Liver (tissue), 7 donors: ENCODE measurements at regions not wholly inside any gene's neighbourhood (a gene's known extent, or its start where the extent isn't known, plus 50 kb on each side); places are given as distances from the start of the nearest gene placed in this dataset.
"Not testable (repeated sequence)": the region's sequence is repeated elsewhere in the genome, so short reads cannot be mapped to it uniquely, and the experiment has no call there.

Source experiments
- DNase-seq: peaks from one replicate; pipeline ENCODE4 v3.0.0-alpha.2; 2017; ENCODE audit warnings: low spot score
- H3K27ac ChIP-seq, 2 donors: one replicate each; pipeline ENCODE4 v1.7.0; 2013; ENCODE audit warnings: inconsistent platforms in 2 of 2, low read length in 2 of 2, control low read depth in 1 of 2, low read depth in 1 of 2, mild to moderate bottlenecking in 1 of 2
- H3K27me3 ChIP-seq, 4 donors: one replicate each; pipeline versions ENCODE4 v1.6.1 to v1.7.0; 2013; ENCODE audit warnings: low read length in 3 of 4, inconsistent platforms in 1 of 4, mild to moderate bottlenecking in 1 of 4, moderate library complexity in 1 of 4; ENCODE audit not compliant: control insufficient read depth in 4 of 4, insufficient read depth in 4 of 4
- H3K36me3 ChIP-seq, 4 donors: one replicate each; pipeline versions ENCODE4 v1.6.1 to v1.7.0; 2013; ENCODE audit warnings: low read length in 3 of 4, mild to moderate bottlenecking in 3 of 4, low read depth in 1 of 4, moderate library complexity in 1 of 4; ENCODE audit not compliant: control insufficient read depth in 4 of 4, insufficient read depth in 3 of 4
- H3K4me1 ChIP-seq, 4 donors: one replicate each; pipeline versions ENCODE4 v1.6.1 to v1.7.0; 2013; ENCODE audit warnings: low read length in 3 of 4, mild to moderate bottlenecking in 3 of 4, moderate library complexity in 1 of 4; ENCODE audit not compliant: control insufficient read depth in 4 of 4, insufficient read depth in 4 of 4
- H3K4me3 ChIP-seq, 3 donors: one replicate each; pipeline versions ENCODE4 v1.6.1 to v1.7.0; 2013; ENCODE audit warnings: low read length in 3 of 3, control low read depth in 1 of 3, low read depth in 1 of 3, mild to moderate bottlenecking in 1 of 3
- H3K9ac ChIP-seq, 2 donors: one replicate each; pipeline ENCODE4 v1.7.0; 2013; ENCODE audit warnings: low read length in 2 of 2, mild to moderate bottlenecking in 2 of 2, moderate library complexity in 2 of 2, control low read depth in 1 of 2, low read depth in 1 of 2
- H3K9me3 ChIP-seq, 4 donors: one replicate each; pipeline versions ENCODE4 v1.6.1 to v1.7.0; 2013; ENCODE audit warnings: low read length in 3 of 4; ENCODE audit not compliant: control insufficient read depth in 4 of 4
- FOXA1 ChIP-seq: IDR thresholded peaks from 2 replicates; pipeline ENCODE4 v1.6.1; 2016; ENCODE audit warnings: antibody characterized with exemption
- HNF4A ChIP-seq, 2 donors: conservative IDR thresholded peaks; 2 replicates each; pipeline ENCODE4 v1.6.1; 2016; ENCODE audit warnings: antibody characterized with exemption in 2 of 2, mild to moderate bottlenecking in 2 of 2
- HNF4G ChIP-seq: IDR thresholded peaks from 2 replicates; pipeline ENCODE4 v1.6.1; 2016; ENCODE audit warnings: antibody characterized with exemption
- NR2F2 ChIP-seq: IDR thresholded peaks from 2 replicates; pipeline ENCODE4 v1.6.1; 2016; ENCODE audit warnings: antibody characterized with exemption
- RAD21 ChIP-seq, 2 donors: IDR thresholded peaks; 2 replicates each; pipeline ENCODE4 v1.6.1; 2016; ENCODE audit warnings: antibody characterized with exemption in 2 of 2, mild to moderate bottlenecking in 2 of 2
- RXRA ChIP-seq, 2 donors: IDR thresholded peaks; 2 replicates each; pipeline ENCODE4 v1.6.1; 2017 to 2018; ENCODE audit warnings: antibody characterized with exemption in 2 of 2, mild to moderate bottlenecking in 1 of 2
- YY1 ChIP-seq: IDR thresholded peaks from 2 replicates; pipeline ENCODE4 v1.6.1; 2016; ENCODE audit warnings: antibody characterized with exemption, mild to moderate bottlenecking
- WGBS: extraction: QIAGEN DNeasy Blood & Tissue Kit; methylation state at CpG from one replicate; pipeline ENCODE4 v1.1.7; 2013; 5-methylcytosine and 5-hydroxymethylcytosine counted together
- TF ChIP-seq, protein P1 (sequence below): IDR thresholded peaks from 2 replicates; pipeline ENCODE4 v1.6.1; 2016; ENCODE audit warnings: antibody characterized with exemption
- TF ChIP-seq, protein P2 (sequence below): IDR thresholded peaks from 2 replicates; pipeline ENCODE4 v1.6.1; 2016; ENCODE audit warnings: antibody characterized with exemption
- donor health status: healthy.
- donor health status: healthy.
- donor health status: healthy.
- donor health status: healthy.

DNA sequence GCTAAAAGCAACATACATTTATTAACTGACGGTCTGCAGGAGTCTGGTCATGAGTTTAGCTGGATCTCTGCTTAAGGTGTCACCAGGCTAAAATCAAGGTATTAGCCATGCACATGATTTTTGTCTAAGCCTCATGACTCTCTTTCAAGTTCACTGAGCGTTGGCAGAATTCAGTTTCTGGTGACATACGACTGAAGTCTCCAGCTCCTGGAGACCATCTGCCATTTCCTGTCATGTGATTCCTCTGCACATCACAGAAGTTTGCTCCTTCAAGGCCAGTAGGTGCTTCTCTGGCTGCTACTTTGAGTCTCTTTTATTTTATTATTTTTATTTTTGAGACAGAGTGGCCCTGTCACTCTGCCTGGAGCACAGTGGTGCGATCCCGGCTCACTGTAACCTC, 148.4 kb upstream of the EYA4 start (continued):
- TF ChIP-seq, protein P1, sequence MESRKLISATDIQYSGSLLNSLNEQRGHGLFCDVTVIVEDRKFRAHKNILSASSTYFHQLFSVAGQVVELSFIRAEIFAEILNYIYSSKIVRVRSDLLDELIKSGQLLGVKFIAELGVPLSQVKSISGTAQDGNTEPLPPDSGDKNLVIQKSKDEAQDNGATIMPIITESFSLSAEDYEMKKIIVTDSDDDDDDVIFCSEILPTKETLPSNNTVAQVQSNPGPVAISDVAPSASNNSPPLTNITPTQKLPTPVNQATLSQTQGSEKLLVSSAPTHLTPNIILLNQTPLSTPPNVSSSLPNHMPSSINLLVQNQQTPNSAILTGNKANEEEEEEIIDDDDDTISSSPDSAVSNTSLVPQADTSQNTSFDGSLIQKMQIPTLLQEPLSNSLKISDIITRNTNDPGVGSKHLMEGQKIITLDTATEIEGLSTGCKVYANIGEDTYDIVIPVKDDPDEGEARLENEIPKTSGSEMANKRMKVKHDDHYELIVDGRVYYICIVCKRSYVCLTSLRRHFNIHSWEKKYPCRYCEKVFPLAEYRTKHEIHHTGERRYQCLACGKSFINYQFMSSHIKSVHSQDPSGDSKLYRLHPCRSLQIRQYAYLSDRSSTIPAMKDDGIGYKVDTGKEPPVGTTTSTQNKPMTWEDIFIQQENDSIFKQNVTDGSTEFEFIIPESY: no peak
- TF ChIP-seq RXRA (IDR thresholded peaks at IDR 0.05): no peak

DNA sequence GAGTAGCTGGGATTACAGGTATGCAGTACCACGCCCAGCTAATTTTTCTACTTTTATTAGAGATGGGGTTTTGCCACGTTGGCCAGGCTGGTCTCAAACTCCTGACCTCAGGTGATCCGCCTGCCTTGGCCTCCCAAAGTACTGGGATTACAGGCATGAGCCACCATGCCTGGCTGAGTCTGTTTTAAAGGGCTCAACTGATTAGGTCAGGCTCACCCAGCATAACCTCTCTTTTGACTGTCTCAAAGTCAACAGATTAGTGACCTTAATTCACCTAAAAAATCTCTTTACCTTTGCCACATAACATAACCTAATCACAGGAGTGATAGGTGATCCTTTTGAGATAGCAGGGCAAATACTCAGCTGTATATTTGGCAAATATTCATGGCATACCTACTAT, 147.9 kb upstream of the EYA4 start:
- H3K9me3 ChIP-seq, H3K36me3 ChIP-seq, H3K4me3 ChIP-seq, H3K27me3 ChIP-seq, H3K27ac ChIP-seq, H3K4me1 ChIP-seq, H3K9ac ChIP-seq, DNase-seq: not testable (repeated sequence)
- 75% methylated on average over 3 of the region's 3 CpGs for WGBS

DNA sequence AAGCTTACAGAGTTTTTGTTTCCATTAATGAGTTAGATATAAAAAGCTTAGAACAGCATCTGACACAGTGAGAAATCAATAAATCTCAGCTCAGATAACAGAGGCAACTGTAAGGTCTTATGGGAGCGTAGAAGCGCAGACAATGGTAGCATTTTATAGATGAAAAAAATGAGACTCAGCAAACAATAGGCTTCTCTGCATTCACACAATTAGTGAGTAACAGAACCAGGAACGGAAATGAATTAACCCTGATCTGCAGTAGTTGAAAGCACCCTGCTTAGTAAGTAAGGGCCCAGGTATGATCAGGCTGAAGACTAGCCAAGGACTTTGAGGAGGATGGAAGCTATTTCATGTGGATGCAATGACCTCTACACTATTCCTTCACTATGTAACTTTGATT, 147.2 kb upstream of the EYA4 start:
- Histone ChIP-seq H3K27ac (no peak overlapping the region), H3K4me3 (no peak overlapping the region), H3K27me3 (peaks cover 0 to 4% (median 1%) of the 10 kb centered on the region in 4 donors), H3K9me3 (no peaks in the 10 kb centered on the region), H3K4me1 (no peaks in the 10 kb centered on the region), H3K9ac (no peak overlapping the region), H3K36me3 (no peaks in the 10 kb centered on the region)
- no peak for DNase-seq
- no peak for TF ChIP-seq RAD21 (IDR thresholded peaks at IDR 0.05)
- TF ChIP-seq NR2F2: no peak
- TF ChIP-seq HNF4A (conservative IDR thresholded peaks at IDR 0.05): no peak
- TF ChIP-seq YY1: no peak
- 76% methylated on average over 3 of the region's 3 CpGs for WGBS

DNA sequence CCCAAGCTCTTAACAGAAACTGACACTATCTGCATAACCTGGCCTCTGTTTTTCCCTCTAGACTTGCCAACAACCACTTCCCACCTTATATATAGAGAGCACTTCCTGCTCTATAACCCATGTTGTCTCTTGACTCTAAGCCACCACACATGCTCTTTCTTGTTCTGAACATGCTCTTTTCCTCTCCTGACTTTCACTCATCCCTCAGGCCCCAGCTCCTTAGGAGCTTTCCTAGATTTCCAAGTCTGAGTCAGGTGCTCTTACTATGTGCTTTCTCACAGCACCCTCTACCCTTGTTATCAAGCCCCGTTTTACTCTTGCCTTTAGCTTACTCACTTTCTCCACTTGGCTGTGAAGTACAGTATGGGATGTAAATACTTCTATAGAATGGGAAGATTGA, 143.9 kb upstream of the EYA4 start:
- Histone ChIP-seq H3K9me3 (no peaks in the 10 kb centered on the region), H3K4me3 (no peak overlapping the region), H3K36me3 (no peaks in the 10 kb centered on the region), H3K4me1 (no peaks in the 10 kb centered on the region), H3K9ac (no peak overlapping the region), H3K27ac (no peak overlapping the region), H3K27me3 (peaks cover 0 to 4% (median 1%) of the 10 kb centered on the region in 4 donors)
- DNase-seq: no peak
- TF ChIP-seq FOXA1 (no peak), HNF4G (no peak), RXRA (IDR thresholded peaks at IDR 0.05) (no peak), RAD21 (IDR thresholded peaks at IDR 0.05) (no peak), NR2F2 (no peak)
- TF ChIP-seq, protein P1: no peak
- TF ChIP-seq, protein P2, sequence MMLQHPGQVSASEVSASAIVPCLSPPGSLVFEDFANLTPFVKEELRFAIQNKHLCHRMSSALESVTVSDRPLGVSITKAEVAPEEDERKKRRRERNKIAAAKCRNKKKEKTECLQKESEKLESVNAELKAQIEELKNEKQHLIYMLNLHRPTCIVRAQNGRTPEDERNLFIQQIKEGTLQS: no peak
- 62% methylated on average over 1 of the region's 1 CpG for WGBS
